ES-I3 (cell line): ENCODE measurements at regions not wholly inside any gene's neighbourhood (a gene's known extent, or its start where the extent isn't known, plus 50 kb on each side); places are given as distances from the start of the nearest gene placed in this dataset.

Source experiments
- H3K36me3 ChIP-seq: 2 replicates; pipeline ENCODE4 v1.6.1; 2013; ENCODE audit warnings: mild to moderate bottlenecking, low read length, control low read depth, moderate library complexity; ENCODE audit not compliant: insufficient read depth
- H3K4me1 ChIP-seq: 2 replicates; pipeline ENCODE4 v1.6.1; 2013; ENCODE audit warnings: mild to moderate bottlenecking, control low read depth, low read length; ENCODE audit not compliant: insufficient read depth
- H3K9ac ChIP-seq: 2 replicates; pipeline ENCODE4 v1.6.1; 2013; ENCODE audit warnings: low read depth, mild to moderate bottlenecking, low read length, moderate library complexity
- H3K9me3 ChIP-seq: 2 replicates; pipeline ENCODE4 v1.6.1; 2013; ENCODE audit warnings: mild to moderate bottlenecking, low read length, moderate library complexity; ENCODE audit not compliant: control insufficient read depth, insufficient read depth

GRCh38 chr14:34218881-34219280, 243.2 kb downstream of the SPTSSA start:
- H3K9me3 ChIP-seq = no peaks in the 10 kb centered on the region
- no peak overlapping the region for H3K9ac ChIP-seq
- H3K36me3 ChIP-seq = no peaks in the 10 kb centered on the region
- peaks cover 18% of the 10 kb centered on the region; the same call in 1 of the 2 replicates for H3K4me1 ChIP-seq

DNA sequence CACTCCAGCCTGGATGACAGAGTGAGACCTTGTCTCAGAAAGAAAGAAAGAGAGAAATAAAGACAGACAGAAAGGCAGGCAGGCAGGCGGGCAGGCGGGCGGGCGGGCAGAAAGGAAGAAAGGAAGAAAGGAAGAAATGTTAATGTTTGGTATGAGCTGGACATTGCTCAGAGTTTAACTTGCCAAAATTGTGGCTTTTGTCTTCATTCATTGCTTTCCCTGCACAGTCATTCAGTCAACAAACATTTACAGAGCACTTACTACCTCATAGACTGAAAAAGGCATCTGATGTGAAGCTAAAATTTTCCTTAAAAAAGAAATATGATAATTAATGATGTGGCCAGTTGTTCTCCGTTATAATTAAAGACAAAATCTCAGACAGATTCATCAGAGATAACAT, 247.1 kb downstream of the SPTSSA start:
- Histone ChIP-seq H3K4me1 (0 out of 2 replicates have a peak, but pooled peaks cover 5% of the 10 kb centered on the region), H3K9ac (no peak overlapping the region), H3K9me3 (no peaks in the 10 kb centered on the region), H3K36me3 (no peaks in the 10 kb centered on the region)

- H3K4me1 ChIP-seq = no peaks in the 10 kb centered on the region
- no peaks in the 10 kb centered on the region for H3K9me3 ChIP-seq
- no peak overlapping the region for H3K9ac ChIP-seq
- H3K36me3 ChIP-seq = no peaks in the 10 kb centered on the region
Measured at GRCh38 chr14:34213332-34213731, 248.7 kb downstream of the SPTSSA start.

DNA sequence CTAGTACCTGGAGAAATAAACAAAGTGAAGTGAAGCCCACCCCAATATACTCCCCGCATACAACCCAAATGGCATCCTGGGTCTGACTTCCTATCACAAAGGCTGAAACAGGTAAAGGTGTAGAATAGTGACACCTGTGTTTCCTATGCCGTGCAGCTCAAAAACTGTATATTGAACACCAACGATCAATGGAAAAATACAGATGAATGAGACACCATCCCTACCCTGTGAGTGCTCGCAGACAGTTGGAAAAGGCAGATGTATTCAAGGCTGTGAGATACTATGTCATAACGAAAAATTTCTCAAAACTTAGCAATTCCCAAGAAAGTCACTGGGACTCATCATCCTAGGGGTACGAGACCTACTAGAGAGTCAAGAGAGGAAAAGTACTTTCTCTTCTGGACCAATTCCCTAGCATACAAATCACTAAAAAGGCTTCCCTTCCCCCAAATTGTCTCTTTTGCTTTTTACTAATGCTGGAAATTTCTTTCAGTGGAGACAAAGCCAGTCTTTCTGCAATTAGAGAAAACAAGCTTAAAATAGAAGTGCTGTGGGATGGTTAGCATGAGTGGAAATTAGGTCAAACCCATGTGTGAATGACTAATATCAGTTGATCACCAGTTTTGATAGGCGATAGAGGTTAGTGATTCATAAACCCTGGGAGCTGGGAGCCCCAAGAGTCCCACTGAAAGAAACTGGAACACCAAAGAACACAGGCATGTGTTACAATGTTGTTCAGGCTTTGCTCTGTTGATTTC, 249.7 kb downstream of the SPTSSA start:
- Histone ChIP-seq H3K9me3 (no peaks in the 10 kb centered on the region), H3K36me3 (no peaks in the 10 kb centered on the region), H3K9ac (no peak overlapping the region), H3K4me1 (no peaks in the 10 kb centered on the region)

DNA sequence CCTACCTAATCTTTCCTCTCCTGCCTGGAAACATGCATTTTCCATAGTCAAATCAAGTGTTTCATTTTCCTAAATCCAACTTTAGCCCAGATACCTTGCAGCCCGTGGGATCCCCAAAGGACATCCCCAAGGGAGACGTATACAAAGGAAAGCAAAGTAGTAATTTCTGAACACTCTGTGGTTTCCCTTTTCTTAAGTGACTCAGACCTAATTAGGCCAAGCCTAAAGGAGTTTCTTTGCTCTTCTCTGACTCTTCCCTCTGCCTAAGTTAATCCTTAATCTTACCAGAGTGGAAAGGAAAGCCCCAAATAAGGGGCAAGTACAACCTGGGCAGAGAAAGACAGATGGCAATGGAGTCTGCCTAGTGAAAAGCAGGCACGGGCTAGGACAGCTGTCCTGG, 250.3 kb downstream of the SPTSSA start:
- no peaks in the 10 kb centered on the region for H3K36me3 ChIP-seq
- H3K4me1 ChIP-seq = no peaks in the 10 kb centered on the region
- H3K9ac ChIP-seq = no peak overlapping the region
- no peaks in the 10 kb centered on the region for H3K9me3 ChIP-seq

DNA sequence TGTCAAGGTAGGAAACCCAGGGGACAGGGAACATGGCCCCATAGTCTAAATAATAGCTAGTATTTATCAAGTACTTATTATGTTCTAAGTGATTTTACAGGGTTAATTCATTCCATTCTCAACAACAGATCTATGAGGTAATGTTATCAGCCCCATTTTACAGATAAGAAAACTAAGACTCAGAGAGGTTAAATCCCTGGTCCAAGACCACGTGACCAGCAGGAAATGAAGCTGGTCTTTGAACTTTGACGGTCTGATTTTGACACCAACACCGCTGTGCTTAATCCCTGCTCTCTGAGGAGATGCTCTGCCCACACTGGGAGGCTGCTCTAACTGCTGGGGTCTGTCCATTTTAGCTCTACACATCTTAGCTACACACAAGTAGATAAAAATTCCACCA, 253.5 kb downstream of the SPTSSA start:
- no peaks in the 10 kb centered on the region for H3K9me3 ChIP-seq
- H3K36me3 ChIP-seq = no peaks in the 10 kb centered on the region
- no peaks in the 10 kb centered on the region for H3K4me1 ChIP-seq
- H3K9ac ChIP-seq = no peak overlapping the region

- Histone ChIP-seq H3K4me1 (no peaks in the 10 kb centered on the region), H3K9me3 (no peaks in the 10 kb centered on the region)
Measured at GRCh38 chr14:34205799-34206198, 254.9 kb upstream of the EGLN3 start.

GRCh38 chr14:34204774-34205173, 253.9 kb upstream of the EGLN3 start:
- no peaks in the 10 kb centered on the region for H3K36me3 ChIP-seq
- no peak overlapping the region for H3K9ac ChIP-seq
- no peaks in the 10 kb centered on the region for H3K9me3 ChIP-seq
- no peaks in the 10 kb centered on the region for H3K4me1 ChIP-seq

More at GRCh38 chr14:34205799-34206198, 254.9 kb upstream of the EGLN3 start:
- no peaks in the 10 kb centered on the region for H3K36me3 ChIP-seq
- H3K9ac ChIP-seq = no peak overlapping the region

DNA sequence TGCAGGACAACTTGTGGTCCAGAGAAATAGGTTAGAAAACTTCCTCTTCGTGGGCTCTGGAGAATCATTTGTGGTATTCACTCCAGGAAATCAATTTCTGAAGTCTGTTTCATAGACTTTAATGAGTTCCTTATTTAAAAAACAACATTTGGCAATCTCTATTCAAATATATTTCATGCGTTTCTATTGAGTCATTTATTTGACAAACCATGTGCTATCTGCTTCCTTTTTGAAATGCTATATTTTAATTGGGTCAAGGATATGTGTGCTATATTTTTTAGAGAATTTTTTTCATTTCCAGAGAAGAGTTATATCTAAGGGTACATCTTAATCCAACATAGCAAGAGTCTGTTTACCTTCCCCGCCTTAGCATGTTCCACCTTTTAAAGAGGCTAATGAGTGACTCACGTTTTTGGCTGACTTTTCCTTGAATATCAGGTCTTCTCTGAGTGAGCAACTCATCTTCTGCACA, 252.4 kb upstream of the EGLN3 start:
- H3K4me1 ChIP-seq = no peaks in the 10 kb centered on the region
- H3K36me3 ChIP-seq = no peaks in the 10 kb centered on the region
- H3K9me3 ChIP-seq = no peaks in the 10 kb centered on the region
- no peak overlapping the region for H3K9ac ChIP-seq

GRCh38 chr14:34201909-34202637, 251.2 kb upstream of the EGLN3 start:
- H3K36me3 ChIP-seq = no peaks in the 10 kb centered on the region
- H3K9me3 ChIP-seq = no peaks in the 10 kb centered on the region
- H3K4me1 ChIP-seq = no peaks in the 10 kb centered on the region
- no peak overlapping the region for H3K9ac ChIP-seq

GRCh38 chr14:34199585-34199984, 248.7 kb upstream of the EGLN3 start:
- H3K4me1 ChIP-seq = no peaks in the 10 kb centered on the region
- H3K9me3 ChIP-seq = no peaks in the 10 kb centered on the region
- H3K36me3 ChIP-seq = no peaks in the 10 kb centered on the region
- no peak overlapping the region for H3K9ac ChIP-seq

DNA sequence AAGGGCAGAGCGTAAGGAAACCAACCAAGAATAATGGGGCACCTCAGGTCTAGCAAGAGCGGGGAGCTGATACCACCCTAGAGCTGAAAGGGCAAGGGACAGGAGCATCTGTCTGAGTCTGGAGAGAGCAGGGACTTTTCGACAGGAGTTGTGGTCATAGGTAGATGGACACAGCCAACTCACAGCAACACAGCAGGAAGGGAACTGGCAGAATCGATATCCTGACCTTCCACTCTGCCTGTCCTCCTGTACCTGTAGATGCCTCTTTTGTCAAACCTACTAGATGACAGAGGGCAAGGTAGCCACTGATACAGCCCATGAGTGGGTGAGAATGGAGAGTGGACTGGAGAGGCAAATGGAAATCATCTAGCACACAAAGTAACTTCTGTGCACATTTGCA, 247.2 kb upstream of the EGLN3 start:
- H3K9ac ChIP-seq = no peak overlapping the region
- H3K9me3 ChIP-seq = no peaks in the 10 kb centered on the region
- H3K36me3 ChIP-seq = no peaks in the 10 kb centered on the region
- H3K4me1 ChIP-seq = no peaks in the 10 kb centered on the region

- no peak overlapping the region for H3K9ac ChIP-seq
- H3K36me3 ChIP-seq = no peaks in the 10 kb centered on the region
- H3K4me1 ChIP-seq = no peaks in the 10 kb centered on the region
- no peaks in the 10 kb centered on the region for H3K9me3 ChIP-seq
Measured at GRCh38 chr14:34195964-34196363, 245.1 kb upstream of the EGLN3 start.

- no peaks in the 10 kb centered on the region for H3K4me1 ChIP-seq
Measured at GRCh38 chr14:34190717-34191116, 239.8 kb upstream of the EGLN3 start.

GRCh38 chr14:34189866-34190265, 239.0 kb upstream of the EGLN3 start:
- Histone ChIP-seq H3K9ac (no peak overlapping the region), H3K9me3 (no peaks in the 10 kb centered on the region), H3K4me1 (no peaks in the 10 kb centered on the region), H3K36me3 (no peaks in the 10 kb centered on the region)

More at GRCh38 chr14:34190717-34191116, 239.8 kb upstream of the EGLN3 start:
- no peak overlapping the region for H3K9ac ChIP-seq
- H3K9me3 ChIP-seq = no peaks in the 10 kb centered on the region
- no peaks in the 10 kb centered on the region for H3K36me3 ChIP-seq
